Endothelial cell (in vitro differentiated cells): ENCODE measurements at regions not wholly inside any gene's neighbourhood (a gene's known extent, or its start where the extent isn't known, plus 50 kb on each side); places are given as distances from the start of the nearest gene placed in this dataset.

Source experiments
- DNase-seq: peaks from one replicate; pipeline ENCODE4 v3.0.0; 2021; ENCODE audit warnings: low spot score
- H3K27ac Mint-ChIP-seq: one replicate; pipeline ENCODE4 v1.8.0; 2021; ENCODE audit warnings: mixed read lengths, inconsistent platforms; ENCODE audit not compliant: unreplicated experiment
- H3K27me3 Mint-ChIP-seq: one replicate; pipeline ENCODE4 v1.8.0; 2021; ENCODE audit warnings: mild to moderate bottlenecking, moderate library complexity, mixed read lengths, inconsistent platforms; ENCODE audit not compliant: unreplicated experiment
- H3K36me3 Mint-ChIP-seq: one replicate; pipeline ENCODE4 v1.8.0; 2021; ENCODE audit warnings: mild to moderate bottlenecking, low read depth, mixed read lengths, inconsistent platforms; ENCODE audit not compliant: unreplicated experiment
- H3K4me1 Mint-ChIP-seq: one replicate; pipeline ENCODE4 v1.8.0; 2021; ENCODE audit warnings: mild to moderate bottlenecking, mixed read lengths, inconsistent platforms; ENCODE audit not compliant: unreplicated experiment
- H3K4me3 Mint-ChIP-seq: one replicate; pipeline ENCODE4 v1.8.0; 2021; ENCODE audit warnings: mild to moderate bottlenecking, mixed read lengths, inconsistent platforms; ENCODE audit not compliant: unreplicated experiment
- H3K9me3 Mint-ChIP-seq: one replicate; pipeline ENCODE4 v1.8.0; 2021; ENCODE audit warnings: mixed read lengths, inconsistent platforms; ENCODE audit not compliant: unreplicated experiment
- TF ChIP-seq, protein P1 (sequence below): fragments of 200-600 bp; sonication (generic); IDR thresholded peaks from one replicate; pipeline ENCODE4 v1.5.0; 2021; ENCODE audit warnings: antibody characterized with exemption; ENCODE audit not compliant: unreplicated experiment

GRCh38 chr9:8206720-8207119 is 407.1 kb upstream of the DMAC1 start:
- no peaks in the 10 kb centered on the region for H3K36me3 Mint-ChIP-seq
- no peaks in the 10 kb centered on the region for H3K9me3 Mint-ChIP-seq
- DNase-seq: no peak
- no peak overlapping the region for H3K27ac Mint-ChIP-seq
- peaks cover 4% of the 10 kb centered on the region for H3K4me1 Mint-ChIP-seq
- TF ChIP-seq, protein P1, sequence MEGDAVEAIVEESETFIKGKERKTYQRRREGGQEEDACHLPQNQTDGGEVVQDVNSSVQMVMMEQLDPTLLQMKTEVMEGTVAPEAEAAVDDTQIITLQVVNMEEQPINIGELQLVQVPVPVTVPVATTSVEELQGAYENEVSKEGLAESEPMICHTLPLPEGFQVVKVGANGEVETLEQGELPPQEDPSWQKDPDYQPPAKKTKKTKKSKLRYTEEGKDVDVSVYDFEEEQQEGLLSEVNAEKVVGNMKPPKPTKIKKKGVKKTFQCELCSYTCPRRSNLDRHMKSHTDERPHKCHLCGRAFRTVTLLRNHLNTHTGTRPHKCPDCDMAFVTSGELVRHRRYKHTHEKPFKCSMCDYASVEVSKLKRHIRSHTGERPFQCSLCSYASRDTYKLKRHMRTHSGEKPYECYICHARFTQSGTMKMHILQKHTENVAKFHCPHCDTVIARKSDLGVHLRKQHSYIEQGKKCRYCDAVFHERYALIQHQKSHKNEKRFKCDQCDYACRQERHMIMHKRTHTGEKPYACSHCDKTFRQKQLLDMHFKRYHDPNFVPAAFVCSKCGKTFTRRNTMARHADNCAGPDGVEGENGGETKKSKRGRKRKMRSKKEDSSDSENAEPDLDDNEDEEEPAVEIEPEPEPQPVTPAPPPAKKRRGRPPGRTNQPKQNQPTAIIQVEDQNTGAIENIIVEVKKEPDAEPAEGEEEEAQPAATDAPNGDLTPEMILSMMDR: no peak
- no peak overlapping the region for H3K4me3 Mint-ChIP-seq
- no peaks in the 10 kb centered on the region for H3K27me3 Mint-ChIP-seq

DNA sequence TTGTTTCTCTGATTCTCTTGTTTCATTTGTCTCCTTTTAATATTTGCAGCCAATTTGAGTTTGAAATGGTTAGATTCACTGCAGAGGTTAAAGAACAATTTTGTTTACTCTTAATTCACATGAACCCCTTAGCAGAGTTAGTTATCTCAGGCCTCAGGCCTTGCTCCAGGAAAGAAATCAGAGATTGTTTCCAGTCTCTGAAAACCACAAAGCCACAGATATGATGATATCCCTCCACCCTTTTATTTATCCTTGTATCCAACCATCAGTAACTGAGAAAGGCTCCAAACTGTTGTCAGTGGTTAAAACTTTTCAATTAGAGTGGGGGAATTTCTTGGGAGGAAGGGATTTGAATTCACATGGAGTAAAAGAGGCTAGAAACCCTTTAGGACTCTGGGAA is 406.0 kb upstream of the DMAC1 start:
- peaks cover 4% of the 10 kb centered on the region for H3K4me1 Mint-ChIP-seq
- DNase-seq: no peak

GRCh38 chr9:8189881-8190280 is 390.3 kb upstream of the DMAC1 start:
- no peaks in the 10 kb centered on the region for H3K36me3 Mint-ChIP-seq
- H3K27me3 Mint-ChIP-seq: no peaks in the 10 kb centered on the region

More for the DNA sequence above, 406.0 kb upstream of the DMAC1 start:
- no peak overlapping the region for H3K4me3 Mint-ChIP-seq
- no peak overlapping the region for H3K27ac Mint-ChIP-seq
- TF ChIP-seq, protein P1: no peak
- no peaks in the 10 kb centered on the region for H3K36me3 Mint-ChIP-seq
- H3K27me3 Mint-ChIP-seq: no peaks in the 10 kb centered on the region
- no peaks in the 10 kb centered on the region for H3K9me3 Mint-ChIP-seq

DNA sequence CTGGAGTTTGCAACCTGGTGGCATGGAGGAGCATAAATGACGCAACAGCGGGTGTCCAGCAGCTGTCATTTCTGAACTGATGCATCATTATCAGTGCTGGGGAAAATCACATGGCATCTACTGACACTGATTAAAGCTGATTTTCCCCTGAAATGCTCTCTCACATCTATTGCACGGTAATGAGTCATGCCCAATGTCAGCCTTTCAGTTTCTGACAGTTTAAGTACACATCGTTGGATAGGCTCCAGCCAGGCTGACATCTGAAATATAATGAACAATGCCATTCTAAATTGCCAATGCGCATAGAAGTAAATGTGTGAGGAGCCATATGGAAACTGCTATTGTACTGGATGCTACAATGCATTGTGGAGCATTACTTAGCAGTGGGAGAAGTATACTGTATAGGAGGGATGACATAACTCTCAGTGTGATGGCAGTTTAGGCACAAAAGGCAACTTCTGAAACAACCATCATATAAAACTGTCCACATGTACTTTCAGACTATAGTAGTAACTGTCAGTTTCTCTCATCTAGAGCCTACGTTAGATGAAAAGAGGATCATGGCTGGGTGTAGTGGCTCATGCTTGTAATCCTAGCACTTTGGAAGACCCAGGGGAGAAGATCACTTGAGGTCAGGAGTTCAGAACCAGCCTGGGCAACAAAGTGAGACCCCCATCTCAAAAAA is 389.3 kb upstream of the DMAC1 start:
- no peak for DNase-seq
- H3K4me3 Mint-ChIP-seq: no peak overlapping the region
- H3K9me3 Mint-ChIP-seq: no peaks in the 10 kb centered on the region
- H3K27ac Mint-ChIP-seq: no peak overlapping the region
- no peaks in the 10 kb centered on the region for H3K36me3 Mint-ChIP-seq
- no peaks in the 10 kb centered on the region for H3K4me1 Mint-ChIP-seq
- TF ChIP-seq, protein P1: no peak
- H3K27me3 Mint-ChIP-seq: no peaks in the 10 kb centered on the region

More at GRCh38 chr9:8189881-8190280, 390.3 kb upstream of the DMAC1 start:
- TF ChIP-seq, protein P1: no peak
- Mint-ChIP-seq H3K9me3 (no peaks in the 10 kb centered on the region), H3K4me1 (no peaks in the 10 kb centered on the region), H3K4me3 (no peak overlapping the region), H3K27ac (no peak overlapping the region)
- DNase-seq: no peak

- no peaks in the 10 kb centered on the region for H3K36me3 Mint-ChIP-seq
- H3K9me3 Mint-ChIP-seq: no peaks in the 10 kb centered on the region
- H3K4me3 Mint-ChIP-seq: no peak overlapping the region
- H3K4me1 Mint-ChIP-seq: no peaks in the 10 kb centered on the region
- TF ChIP-seq, protein P1: no peak
- no peaks in the 10 kb centered on the region for H3K27me3 Mint-ChIP-seq
- no peak overlapping the region for H3K27ac Mint-ChIP-seq
- DNase-seq: no peak
Observed at GRCh38 chr9:8186560-8186959, 387.0 kb upstream of the DMAC1 start.
